Ectodermal cell (in vitro differentiated cells): ENCODE measurements at regions not wholly inside any gene's neighbourhood (a gene's known extent, or its start where the extent isn't known, plus 50 kb on each side); places are given as distances from the start of the nearest gene placed in this dataset.
"Not testable (repeated sequence)": the region's sequence is repeated elsewhere in the genome, so short reads cannot be mapped to it uniquely, and the experiment has no call there.

Experiments used
- H3K27ac ChIP-seq: 2 replicates; pipeline ENCODE4 v1.7.0; 2013; ENCODE audit warnings: mild to moderate bottlenecking, low read depth, low read length; ENCODE audit not compliant: insufficient read depth, poor library complexity, severe bottlenecking
- H3K27me3 ChIP-seq: 2 replicates; pipeline ENCODE4 v1.7.0; 2013; ENCODE audit warnings: mild to moderate bottlenecking, low read length; ENCODE audit not compliant: insufficient read depth, control insufficient read depth, poor library complexity, severe bottlenecking
- H3K36me3 ChIP-seq: one replicate; pipeline ENCODE4 v1.7.0; 2013; ENCODE audit warnings: low read length; ENCODE audit not compliant: control insufficient read depth, insufficient read depth
- H3K4me1 ChIP-seq: one replicate; pipeline ENCODE4 v1.7.0; 2013; ENCODE audit warnings: low read length; ENCODE audit not compliant: control insufficient read depth, insufficient read depth
- H3K4me3 ChIP-seq: 2 replicates; pipeline ENCODE4 v1.7.0; 2013; ENCODE audit warnings: low read depth, low read length, control low read depth; ENCODE audit not compliant: insufficient read depth
- H3K9me3 ChIP-seq: 2 replicates; pipeline ENCODE4 v1.7.0; 2013; ENCODE audit warnings: mild to moderate bottlenecking, low read length, moderate library complexity; ENCODE audit not compliant: control insufficient read depth
- WGBS, 2 experiments: methylation state at CpG; one replicate each; pipeline ENCODE4 v1.1.7; 2013; ENCODE audit warnings: missing lambda C conversion rate in 2 of 2; 5-methylcytosine and 5-hydroxymethylcytosine counted together

DNA sequence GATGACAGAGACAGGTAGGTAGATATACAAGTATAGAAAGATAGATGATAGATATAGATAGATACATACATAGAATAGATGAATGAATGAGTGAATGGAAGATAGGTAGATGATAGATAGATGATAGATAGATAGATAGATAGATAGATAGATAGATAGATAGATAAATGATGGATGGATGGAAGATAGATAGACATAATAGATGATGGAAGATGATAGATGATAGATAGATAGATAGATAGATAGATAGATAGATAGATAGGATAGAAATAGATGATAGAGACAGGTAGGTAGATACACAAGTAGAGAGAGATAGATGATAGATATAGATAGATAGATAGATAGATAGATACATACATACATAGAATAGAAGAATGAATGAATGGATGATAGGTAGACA, 510.1 kb upstream of the AUTS2 start:
- Histone ChIP-seq H3K9me3 (no peaks in the 10 kb centered on the region), H3K4me3 (no peak overlapping the region), H3K36me3 (no peaks in the 10 kb centered on the region), H3K4me1 (no peaks in the 10 kb centered on the region), H3K27ac (no peak overlapping the region), H3K27me3 (no peaks in the 10 kb centered on the region)

DNA sequence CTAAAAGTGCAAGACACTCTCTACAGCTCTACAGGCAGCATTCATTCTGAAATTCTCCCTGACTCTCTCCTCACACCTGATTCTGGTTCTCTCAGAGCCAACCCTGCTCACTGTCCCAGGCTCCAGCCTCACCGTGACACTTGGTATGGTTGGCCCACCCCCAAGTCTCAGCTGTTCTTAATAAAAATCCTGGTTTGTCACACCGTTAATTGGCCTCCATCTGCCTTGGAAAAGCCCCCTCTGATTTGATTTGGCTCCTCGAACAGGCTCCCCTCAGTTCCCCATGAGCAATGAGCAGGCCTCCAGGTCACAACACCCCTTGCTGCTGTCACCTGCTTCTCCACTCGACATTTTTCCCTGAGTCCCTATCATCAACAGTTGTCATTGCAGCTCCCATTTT, 507.3 kb upstream of the AUTS2 start:
- 85 to 90% methylated on average over 4 of the region's 4 CpGs for WGBS, 2 experiments
- Histone ChIP-seq H3K27me3 (no peaks in the 10 kb centered on the region), H3K4me1 (no peaks in the 10 kb centered on the region), H3K9me3 (no peaks in the 10 kb centered on the region), H3K27ac (no peak overlapping the region), H3K4me3 (no peak overlapping the region), H3K36me3 (no peaks in the 10 kb centered on the region)

DNA sequence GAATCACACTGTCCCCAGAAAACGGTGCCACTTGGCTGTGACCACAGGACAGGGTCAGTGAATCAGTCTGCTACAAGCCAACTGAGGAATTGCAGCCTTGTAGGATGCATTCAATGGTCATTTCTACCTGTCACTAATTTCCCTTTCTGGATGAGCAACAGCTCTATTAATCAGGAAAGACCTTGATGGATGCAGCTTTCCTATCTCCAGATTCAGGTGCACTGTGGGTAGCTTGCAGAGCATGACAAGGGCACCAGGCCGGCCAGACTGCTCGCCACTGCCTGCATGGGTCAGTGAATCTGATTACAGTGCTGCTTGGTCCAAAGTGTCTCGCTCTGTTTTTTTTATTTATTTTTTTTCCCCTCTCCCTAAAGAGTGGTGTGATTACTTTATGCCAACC, 506.8 kb upstream of the AUTS2 start:
- no peaks in the 10 kb centered on the region for H3K27me3 ChIP-seq
- WGBS, 2 experiments, result 88 to 91% methylated on average over 4 of the region's 4 CpGs
- no peak overlapping the region for H3K27ac ChIP-seq
- H3K36me3 ChIP-seq, result no peaks in the 10 kb centered on the region
- no peaks in the 10 kb centered on the region for H3K9me3 ChIP-seq
- no peaks in the 10 kb centered on the region for H3K4me1 ChIP-seq
- no peak overlapping the region for H3K4me3 ChIP-seq

- Histone ChIP-seq H3K36me3 (no peaks in the 10 kb centered on the region), H3K27me3 (no peaks in the 10 kb centered on the region), H3K27ac (no peak overlapping the region), H3K4me1 (no peaks in the 10 kb centered on the region), H3K9me3 (no peaks in the 10 kb centered on the region), H3K4me3 (no peak overlapping the region)
- WGBS, 2 experiments, result 90 to 95% methylated on average over 2 of the region's 2 CpGs
These were observed 503.1 kb upstream of the AUTS2 start for GRCh38 chr7:69095127-69095526.

DNA sequence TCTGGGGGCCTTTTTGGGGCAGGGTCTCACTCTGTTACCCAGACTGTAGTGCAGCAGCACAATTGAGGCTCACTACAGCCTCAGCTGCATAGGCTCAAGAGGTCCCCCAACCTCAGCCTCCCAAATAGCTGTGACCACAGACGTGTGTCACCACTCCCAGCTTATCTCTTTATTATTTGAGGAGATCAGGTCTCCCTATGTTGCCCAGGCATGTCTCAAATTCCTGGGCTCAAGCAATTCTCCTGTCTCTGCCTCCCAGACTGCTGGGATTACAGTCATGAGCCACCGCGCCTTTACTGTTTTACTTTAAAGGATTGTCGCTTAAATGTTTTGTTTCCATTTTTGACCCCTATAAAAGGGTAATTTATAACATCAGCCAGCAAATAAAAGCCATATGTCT, 502.6 kb upstream of the AUTS2 start:
- no peaks in the 10 kb centered on the region for H3K27me3 ChIP-seq
- H3K36me3 ChIP-seq, result no peaks in the 10 kb centered on the region
- 94% methylated on average over 4 of the region's 4 CpGs for WGBS, 2 experiments
- H3K9me3 ChIP-seq, result no peaks in the 10 kb centered on the region
- no peaks in the 10 kb centered on the region for H3K4me1 ChIP-seq
- H3K27ac ChIP-seq, result no peak overlapping the region
- H3K4me3 ChIP-seq, result no peak overlapping the region

- Histone ChIP-seq H3K9me3 (no peaks in the 10 kb centered on the region), H3K36me3 (no peaks in the 10 kb centered on the region), H3K4me1 (no peaks in the 10 kb centered on the region), H3K4me3 (no peak overlapping the region), H3K27ac (no peak overlapping the region), H3K27me3 (peaks cover 7% of the 10 kb centered on the region)
- whole genome bisulfite sequencing, 2 experiments, result 0 to 13% methylated on average over 2 to 3 of the region's 3 CpGs
These were observed 494.3 kb upstream of the AUTS2 start for GRCh38 chr7:69104023-69104422.

- Histone ChIP-seq H3K4me3 (no peak overlapping the region), H3K9me3 (no peaks in the 10 kb centered on the region), H3K4me1 (no peaks in the 10 kb centered on the region), H3K27ac (no peak overlapping the region), H3K36me3 (no peaks in the 10 kb centered on the region), H3K27me3 (peaks cover 7% of the 10 kb centered on the region)
- WGBS, 2 experiments, result 76 to 84% methylated on average over 3 of the region's 3 CpGs
These were observed 493.2 kb upstream of the AUTS2 start for GRCh38 chr7:69105092-69105491.

DNA sequence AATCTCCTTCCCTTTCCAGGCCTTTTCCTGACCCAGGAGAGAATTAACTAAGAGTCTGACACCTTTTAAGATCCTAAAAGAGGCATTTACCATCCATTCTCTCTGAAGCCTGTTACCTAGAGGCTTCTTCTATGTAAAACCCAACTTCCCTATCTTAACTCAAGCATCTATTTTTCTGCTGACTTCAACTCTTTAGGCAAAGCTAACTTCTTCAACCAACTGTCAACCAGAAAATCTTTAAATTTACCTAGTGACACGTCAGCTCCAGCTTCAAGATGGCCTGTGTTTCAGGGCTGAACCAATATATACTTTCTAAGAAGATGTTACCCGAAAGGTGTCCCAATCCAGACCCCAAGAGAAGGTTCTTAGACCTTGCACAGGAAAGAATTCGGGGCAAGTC, 492.3 kb upstream of the AUTS2 start:
- WGBS, 2 experiments, result 92 to 94% methylated on average over 3 of the region's 3 CpGs
- H3K4me1 ChIP-seq, result no peaks in the 10 kb centered on the region
- H3K36me3 ChIP-seq, result no peaks in the 10 kb centered on the region
- no peak overlapping the region for H3K27ac ChIP-seq
- H3K4me3 ChIP-seq, result no peak overlapping the region
- no peaks in the 10 kb centered on the region for H3K9me3 ChIP-seq
- H3K27me3 ChIP-seq, result peaks cover 7% of the 10 kb centered on the region

DNA sequence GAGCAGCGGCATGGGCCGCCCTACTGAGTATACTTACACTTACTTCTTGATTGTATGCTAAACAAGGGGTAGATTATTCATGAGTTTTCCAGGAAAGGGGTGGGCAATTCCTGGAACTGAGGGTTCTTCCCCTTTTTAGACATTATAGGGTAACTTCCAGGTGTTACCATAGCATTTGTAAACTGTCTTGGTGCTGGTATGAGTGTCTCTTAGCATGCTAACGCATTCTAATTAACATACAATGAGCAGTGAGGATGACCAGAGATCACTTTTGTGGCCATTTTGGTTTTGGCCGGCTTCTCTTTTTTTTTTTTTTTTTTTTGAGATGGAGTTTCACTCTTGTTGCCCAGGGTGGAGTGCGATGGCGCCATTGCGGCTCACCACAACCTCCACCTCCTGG, 491.8 kb upstream of the AUTS2 start:
- not testable (repeated sequence) for H3K27me3 ChIP-seq, H3K4me3 ChIP-seq, H3K36me3 ChIP-seq, H3K9me3 ChIP-seq, H3K4me1 ChIP-seq, H3K27ac ChIP-seq
- WGBS, 2 experiments, result 92 to 93% methylated on average over 7 of the region's 7 CpGs

DNA sequence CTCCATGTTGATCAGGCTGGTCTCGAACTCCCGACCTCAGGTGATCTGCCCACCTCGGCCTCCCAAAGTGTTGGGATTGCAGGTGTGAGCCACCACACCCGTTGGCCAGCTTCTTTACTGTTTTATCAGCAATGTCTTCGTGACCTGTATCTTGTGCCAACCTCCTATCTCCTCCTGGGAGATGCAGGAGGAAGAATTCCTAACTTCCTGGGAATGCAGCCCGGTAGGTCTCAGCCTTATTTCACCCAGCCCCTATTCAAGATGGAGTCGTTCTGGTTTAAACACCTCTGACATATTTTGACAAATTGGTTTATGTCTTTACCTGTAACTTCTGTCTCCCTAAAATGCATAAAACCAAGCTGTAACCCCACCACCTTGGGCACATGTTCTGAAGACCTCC, 491.3 kb upstream of the AUTS2 start:
- WGBS, 2 experiments, result 93 to 96% methylated on average over 7 of the region's 7 CpGs

GRCh38 chr7:69108097-69108496, 490.2 kb upstream of the AUTS2 start:
- Histone ChIP-seq H3K27me3 (peaks cover 7% of the 10 kb centered on the region), H3K4me3 (no peak overlapping the region), H3K36me3 (no peaks in the 10 kb centered on the region), H3K9me3 (no peaks in the 10 kb centered on the region), H3K4me1 (no peaks in the 10 kb centered on the region), H3K27ac (no peak overlapping the region)
- WGBS, 2 experiments, result 45 to 49% methylated on average over 10 of the region's 10 CpGs

More for the DNA sequence above, 491.3 kb upstream of the AUTS2 start:
- not testable (repeated sequence) for H3K9me3 ChIP-seq, H3K27ac ChIP-seq, H3K36me3 ChIP-seq, H3K4me1 ChIP-seq, H3K4me3 ChIP-seq, H3K27me3 ChIP-seq
